NCI-H748 (cell line): ENCODE measurements at regions not wholly inside any gene's neighbourhood (a gene's known extent, or its start where the extent isn't known, plus 50 kb on each side); places are given as distances from the start of the nearest gene placed in this dataset.
"Not testable (repeated sequence)": the region's sequence is repeated elsewhere in the genome, so short reads cannot be mapped to it uniquely, and the experiment has no call there.

Source experiments
- DNase-seq: peaks from one replicate; lab custom pipeline; 2025; ENCODE audit not compliant: unreplicated experiment; lab: John Stamatoyannopoulos, UW

- DNase-seq, result no peak
Observed at GRCh38 chr11:82076126-82076525, 657.5 kb downstream of the FAM181B start.

- DNase-seq, result no peak
Observed at GRCh38 chr11:82059505-82059904, 674.2 kb downstream of the FAM181B start.

GRCh38 chr11:82056450-82056849 lies 677.2 kb downstream of the FAM181B start:
- no peak for DNase-seq

DNA sequence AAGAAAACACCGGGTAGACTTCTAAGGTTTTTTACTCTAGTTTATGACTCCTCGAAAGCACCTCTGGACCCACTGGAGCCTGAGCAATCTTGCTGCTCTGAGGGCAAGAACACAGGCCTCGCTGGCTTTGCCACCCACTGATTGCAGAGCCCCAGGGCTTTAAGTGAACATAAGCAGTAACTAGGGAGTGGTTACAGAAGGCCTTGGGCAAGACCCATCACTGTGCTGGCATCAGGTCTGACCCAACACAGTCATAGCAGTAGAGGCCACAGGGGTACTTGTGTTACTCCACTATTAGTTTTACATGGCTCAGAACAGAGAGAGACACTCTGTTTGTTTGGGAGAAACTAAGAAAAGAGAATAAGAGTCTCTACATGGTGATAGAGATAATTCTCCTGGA lies 684.5 kb downstream of the FAM181B start:
- DNase-seq, result no peak

DNA sequence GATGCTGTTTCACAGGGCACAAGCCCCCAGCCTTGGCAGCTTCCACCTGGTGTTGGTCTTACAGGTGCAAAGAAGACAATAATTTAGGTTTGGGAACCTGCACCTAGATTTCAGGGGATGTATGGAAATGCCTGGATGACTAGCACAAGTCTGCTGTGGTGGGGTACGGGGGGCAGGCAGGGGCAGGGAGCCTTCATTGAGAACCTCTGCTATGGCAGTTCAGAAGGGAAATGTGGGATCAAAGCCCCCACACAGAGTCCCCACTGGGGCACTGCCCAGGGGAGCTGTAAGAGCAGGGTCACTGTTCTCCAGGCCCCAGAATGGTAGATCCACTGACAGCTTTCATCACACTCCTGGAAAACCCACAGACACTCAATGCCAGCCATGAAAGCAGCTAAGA lies 686.5 kb downstream of the FAM181B start:
- no peak for DNase-seq

GRCh38 chr11:82046778-82047177 lies 686.9 kb downstream of the FAM181B start:
- no peak for DNase-seq

GRCh38 chr11:82045748-82046457 lies 687.8 kb downstream of the FAM181B start:
- no peak for DNase-seq

GRCh38 chr11:82043316-82043715 lies 690.3 kb downstream of the FAM181B start:
- DNase-seq, result no peak

GRCh38 chr11:82041764-82042163 lies 691.9 kb downstream of the FAM181B start:
- no peak for DNase-seq

GRCh38 chr11:82038154-82038553 lies 695.5 kb downstream of the FAM181B start:
- DNase-seq, result peak; percentile 1

DNA sequence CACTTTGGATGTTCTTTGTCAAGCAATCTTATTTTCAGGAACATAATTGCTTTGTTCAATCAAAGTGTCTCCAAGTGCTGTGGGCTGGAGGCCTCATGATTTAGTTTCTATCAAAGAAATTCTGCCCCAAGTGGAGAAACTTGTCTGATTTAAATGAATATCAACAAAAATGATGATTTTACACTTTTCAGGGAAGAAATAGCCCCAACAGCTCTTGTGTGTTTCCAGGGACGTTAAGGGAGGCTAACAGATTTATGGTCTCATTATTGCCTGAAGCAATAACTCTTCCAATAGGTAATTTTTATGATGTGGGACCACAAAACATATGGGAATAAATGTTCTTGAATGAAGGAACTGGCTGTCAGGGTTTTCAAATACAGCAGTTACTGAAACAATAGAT lies 699.1 kb downstream of the FAM181B start:
- DNase-seq, result no peak

GRCh38 chr11:82027335-82027734 lies 706.3 kb downstream of the FAM181B start:
- DNase-seq, result not testable (repeated sequence)

DNA sequence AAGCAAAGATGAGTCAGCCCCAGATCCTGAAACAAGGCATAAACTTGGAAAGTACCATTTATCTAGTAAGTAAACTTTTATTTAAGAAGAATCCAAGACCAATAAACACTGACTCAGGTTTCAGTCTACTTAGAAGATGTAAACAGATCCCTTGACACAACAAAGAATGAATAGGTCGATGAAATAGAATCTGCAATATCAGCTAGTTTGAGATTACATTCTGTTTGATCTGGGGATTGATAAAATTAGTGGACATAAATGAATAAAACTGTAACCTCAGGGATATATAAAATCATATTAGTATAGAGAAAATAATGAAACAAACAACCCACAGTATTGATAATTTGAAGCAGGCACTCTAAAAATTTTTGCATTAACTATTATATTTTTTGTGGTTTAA lies 708.9 kb downstream of the FAM181B start:
- DNase-seq, result no peak

- no peak for DNase-seq
Observed at GRCh38 chr11:82012276-82012675, 721.4 kb downstream of the FAM181B start.

- DNase-seq, result no peak
Observed at GRCh38 chr11:82009133-82009532, 724.5 kb downstream of the FAM181B start.

- DNase-seq, result no peak
Observed at GRCh38 chr11:82007521-82007920, 726.1 kb downstream of the FAM181B start.

DNA sequence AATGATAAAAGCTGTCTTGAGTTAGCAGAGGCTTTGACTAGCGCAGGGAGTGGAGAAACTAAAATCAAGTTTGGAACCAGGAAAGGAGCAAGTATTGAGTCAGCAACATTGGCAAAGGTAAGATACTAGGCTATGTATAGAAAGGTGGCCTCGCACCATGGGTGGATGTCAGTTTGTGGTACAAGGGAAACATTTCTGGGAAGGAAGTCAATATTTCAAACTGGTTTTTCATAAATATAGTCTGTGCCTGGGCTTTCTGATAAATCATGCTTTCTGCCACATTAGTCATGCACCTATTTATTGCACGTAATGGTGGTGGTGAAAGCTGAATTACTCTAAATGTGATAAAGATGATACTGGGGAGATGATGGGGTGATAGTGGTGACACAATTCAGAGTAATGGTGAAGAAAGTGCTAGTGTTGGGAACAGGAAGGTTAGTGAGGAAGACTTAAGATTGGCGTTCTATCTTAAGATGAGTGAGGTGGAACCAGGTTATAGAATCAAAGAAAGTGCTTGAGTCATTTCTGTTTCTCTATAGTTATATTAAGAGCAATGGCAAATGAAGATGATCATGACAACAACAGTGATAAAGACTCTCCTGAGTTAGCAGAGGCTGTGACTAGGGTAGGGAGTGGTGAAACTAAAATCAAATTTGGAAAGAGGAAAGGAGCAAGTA lies 729.0 kb downstream of the FAM181B start:
- DNase-seq, result no peak

DNA sequence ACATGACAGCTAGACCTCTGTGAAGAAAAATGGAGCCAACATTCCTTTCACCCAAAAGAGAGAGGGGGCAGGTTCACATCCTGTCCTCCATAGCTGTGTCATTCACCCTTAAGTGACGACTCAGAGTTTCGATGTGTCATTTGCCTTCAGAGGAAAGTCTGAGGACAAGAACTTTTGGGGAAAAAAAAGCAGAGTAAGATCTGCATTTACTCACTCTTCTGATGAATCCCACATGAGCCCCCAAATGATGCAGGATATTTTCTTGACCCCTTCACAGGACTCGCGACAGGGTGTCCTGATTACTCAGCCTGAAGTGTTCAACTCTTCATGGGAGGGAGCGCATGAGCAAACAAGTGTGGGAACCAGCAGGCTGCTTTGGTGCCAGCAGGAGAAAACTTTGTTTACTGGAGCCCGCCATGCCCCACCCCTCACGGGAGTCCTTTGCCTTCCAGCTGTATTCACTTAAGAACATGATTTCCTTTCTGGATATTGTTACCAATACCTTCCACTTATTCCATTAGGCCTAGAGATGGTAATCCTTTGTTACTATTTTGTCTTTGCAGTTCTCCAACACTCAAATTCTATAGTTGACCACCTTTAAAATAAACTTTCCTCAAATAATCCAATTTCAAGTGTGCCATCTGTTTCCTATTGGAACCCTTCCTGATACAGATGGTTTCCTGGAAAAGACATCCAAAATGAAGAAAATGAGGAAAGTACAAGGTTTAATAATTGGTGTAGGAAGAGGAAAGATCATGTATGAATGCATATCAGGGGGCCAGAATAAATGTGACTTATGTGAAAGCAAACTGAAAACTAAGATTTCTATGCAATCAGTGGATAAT lies 729.8 kb downstream of the FAM181B start:
- DNase-seq, result peak; percentile 49

DNA sequence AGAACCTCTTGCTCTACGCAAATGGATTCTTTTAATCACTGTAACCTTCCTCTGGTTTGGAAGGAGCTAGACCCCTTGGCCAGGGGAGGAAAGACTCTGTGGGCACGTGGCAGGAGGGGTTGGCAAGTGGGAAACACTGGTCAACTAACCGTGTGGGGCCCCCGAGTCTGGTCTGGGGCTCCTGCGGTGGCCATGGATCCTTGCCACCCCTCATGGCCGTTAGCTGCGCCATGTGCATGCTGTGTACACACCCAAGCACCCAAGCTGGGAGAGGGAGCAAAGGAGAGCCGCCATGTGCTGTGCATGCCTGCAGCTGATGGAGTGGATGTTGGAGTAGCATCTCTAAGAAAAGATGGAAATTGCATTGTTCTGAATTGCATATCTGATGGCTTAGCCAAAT lies 730.6 kb downstream of the FAM181B start:
- no peak for DNase-seq

DNA sequence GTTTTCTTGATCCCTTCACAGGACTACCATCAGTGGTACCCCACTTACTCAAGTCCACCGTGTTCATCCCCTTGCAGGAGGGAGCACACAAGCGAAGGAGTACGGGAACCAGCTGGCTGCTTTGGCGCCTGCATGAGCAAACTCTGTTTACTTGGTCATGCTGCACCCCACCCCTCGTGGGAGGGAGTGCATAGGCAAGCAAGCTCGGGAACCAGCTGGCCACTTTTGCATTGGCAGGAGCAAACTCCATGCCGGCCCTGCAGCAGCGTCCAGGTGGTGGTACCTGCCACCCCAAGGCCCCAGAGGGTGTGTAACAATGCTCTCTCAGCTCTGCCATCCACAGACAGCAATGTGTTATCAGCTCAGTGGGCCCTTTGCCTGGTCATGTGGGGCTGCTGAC lies 737.8 kb downstream of the FAM181B start:
- peak; percentile 73 for DNase-seq

GRCh38 chr11:81993755-81994154 lies 739.9 kb downstream of the FAM181B start:
- DNase-seq, result no peak
